Heart left ventricle (tissue), 16 donors: ENCODE measurements at regions not wholly inside any gene's neighbourhood (a gene's known extent, or its start where the extent isn't known, plus 50 kb on each side); places are given as distances from the start of the nearest gene placed in this dataset.

Experiments
- ATAC-seq, 4 donors: fragments of 200-7000 bp; cut with Tn5 transposase; one replicate each; pipeline ENCODE4 v1.9.1; 2020 to 2022; ENCODE audit warnings: moderate library complexity in 4 of 4, mild to moderate bottlenecking in 3 of 4, moderate number of reproducible peaks in 1 of 4
- DNase-seq, 5 donors: peaks; one replicate each; pipeline ENCODE4 v3.0.0-alpha.2; 2020
- H3K27ac ChIP-seq, 12 donors: fragments of 200-600 bp; sonication (generic) in 4 of 12; one replicate each; pipeline versions ENCODE4 v1.5.0 to v1.8.0; 2016 to 2022; ENCODE audit warnings: mild to moderate bottlenecking in 2 of 12
- H3K27me3 ChIP-seq, 9 donors: fragments of 200-600 bp; sonication (generic) in 2 of 9; one replicate each; pipeline versions ENCODE4 v1.5.1 to v1.8.0; 2016 to 2022; ENCODE audit warnings: mild to moderate bottlenecking in 3 of 9
- H3K36me3 ChIP-seq, 9 donors: fragments of 200-600 bp; sonication (generic) in 2 of 9; one replicate each; pipeline versions ENCODE4 v1.5.0 to v1.8.0; 2018 to 2022; ENCODE audit warnings: mild to moderate bottlenecking in 2 of 9
- H3K4me1 ChIP-seq, 12 donors: fragments of 200-600 bp; sonication (generic) in 4 of 12; one replicate each; pipeline versions ENCODE4 v1.5.0 to v1.8.0; 2016 to 2022; ENCODE audit warnings: mild to moderate bottlenecking in 3 of 12
- H3K4me3 ChIP-seq, 12 donors: fragments of 200-600 bp; sonication (generic) in 4 of 12; one replicate each; pipeline versions ENCODE4 v1.5.0 to v1.8.0; 2017 to 2022; ENCODE audit warnings: mild to moderate bottlenecking in 9 of 12, moderate library complexity in 4 of 12
- H3K9me3 ChIP-seq, 12 donors: fragments of 200-600 bp; sonication (generic) in 4 of 12; one replicate each; pipeline versions ENCODE4 v1.5.0 to v1.8.0; 2016 to 2022; ENCODE audit warnings: mild to moderate bottlenecking in 1 of 12
- POLR2A ChIP-seq, 2 donors: fragments of 450-650 bp; IDR thresholded peaks; one replicate each; pipeline ENCODE4 v1.6.1; 2017; ENCODE audit warnings: antibody characterized with exemption in 2 of 2, mild to moderate bottlenecking in 2 of 2, moderate library complexity in 2 of 2
- WGBS, 4 donors: extraction: QIAGEN DNeasy Blood & Tissue Kit in 2 of 4; methylation state at CpG; one replicate each; pipeline versions ENCODE4 v1.1.5 to v1.1.7; 2013 to 2018; 5-methylcytosine and 5-hydroxymethylcytosine counted together
- intact Hi-C, 10 donors: fragments of 100-400 bp; cut with DNase I; formaldehyde crosslinking; loops; one replicate each; pipeline versions ENCODE4 v1.11.1 to v1.14.2; 2022
- TF ChIP-seq, protein P1 (sequence below), 12 donors: fragments of 200-600 bp; sonication (generic) in 4 of 12; IDR thresholded peaks; one replicate each; pipeline versions ENCODE4 v1.5.0 to v1.8.0; 2018 to 2022; ENCODE audit warnings: antibody characterized with exemption in 12 of 12, mild to moderate bottlenecking in 5 of 12
- donor health status: ischemic (EF 13 %, LVEDD 7.1; RV severe dilation, severe dysfunction).
- donor health status: healthy with polysubstance abuse.
- donor health status: DM: no; HTN: yes; CAD: no.
- donor health status: DM: no; HTN: no; CAD: no.
- donor health status: ischemic (EF 25% LVEDD 6.9; RV normal size, moderate dysfunction).
- donor health status: ischemic (EF 25% LVEDD 5.7; RV mildly dilated, moderate dysfunction).
- donor health status: healthy.
- donor health status: DM: yes; HTN: yes; CAD: no.
- donor health status: ischemic (EF 35%, LVEDD 5.7; RV mildly dilated, moderate dysfunction).
- donor health status: nonischemic (EF 11% LVEDD 7.7; RV severe dilation, severe dysfunction).
- donor health status: DM: yes; HTN: yes; CAD: no.
- donor health status: PGD.
- donor health status: ischemic (EF 29% LVEDD 5.4; RV normal size, mild dysfunction).
- donor health status: nonischemic (EF 23%, LVEDD 6.1; RV moderate dilation, normal function).

DNA sequence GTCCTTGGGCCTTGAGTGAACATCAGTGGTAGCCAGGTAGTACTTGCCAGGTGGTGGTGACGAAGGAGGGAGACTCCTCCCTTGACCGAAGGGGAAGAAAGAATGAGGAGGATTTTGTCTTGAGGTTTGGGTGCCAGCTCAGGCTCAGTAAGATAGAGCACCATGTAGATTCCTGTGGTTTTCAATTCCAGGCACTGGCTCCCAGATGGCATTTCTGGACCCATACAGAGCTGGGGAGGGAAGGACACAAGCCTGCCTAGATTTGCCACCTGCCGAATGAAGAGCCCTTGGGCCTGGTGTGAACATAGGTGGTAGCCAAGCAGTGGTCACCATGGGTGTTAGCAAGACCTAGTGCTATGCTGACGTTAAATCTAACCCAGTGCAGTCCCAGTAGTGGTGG lies 108.8 kb upstream of the UBE2E3 start:
- DNase-seq (no peak), ATAC-seq (no peak)
- Histone ChIP-seq H3K27ac (no peak overlapping the region), H3K4me1 (no peaks in the 10 kb centered on the region), H3K36me3 (no peaks in the 10 kb centered on the region), H3K9me3 (peaks cover 0 to 7% (median 0%) of the 10 kb centered on the region in 12 donors), H3K4me3 (no peak overlapping the region), H3K27me3 (no peaks in the 10 kb centered on the region)
- WGBS, 4 donors, result 64 to 72% (median 69%) methylated on average over 4 of the region's 4 CpGs
- intact Hi-C loops, result no loop called here
- TF ChIP-seq POLR2A (IDR thresholded peaks at IDR 0.05), result no peak
- TF ChIP-seq, protein P1, sequence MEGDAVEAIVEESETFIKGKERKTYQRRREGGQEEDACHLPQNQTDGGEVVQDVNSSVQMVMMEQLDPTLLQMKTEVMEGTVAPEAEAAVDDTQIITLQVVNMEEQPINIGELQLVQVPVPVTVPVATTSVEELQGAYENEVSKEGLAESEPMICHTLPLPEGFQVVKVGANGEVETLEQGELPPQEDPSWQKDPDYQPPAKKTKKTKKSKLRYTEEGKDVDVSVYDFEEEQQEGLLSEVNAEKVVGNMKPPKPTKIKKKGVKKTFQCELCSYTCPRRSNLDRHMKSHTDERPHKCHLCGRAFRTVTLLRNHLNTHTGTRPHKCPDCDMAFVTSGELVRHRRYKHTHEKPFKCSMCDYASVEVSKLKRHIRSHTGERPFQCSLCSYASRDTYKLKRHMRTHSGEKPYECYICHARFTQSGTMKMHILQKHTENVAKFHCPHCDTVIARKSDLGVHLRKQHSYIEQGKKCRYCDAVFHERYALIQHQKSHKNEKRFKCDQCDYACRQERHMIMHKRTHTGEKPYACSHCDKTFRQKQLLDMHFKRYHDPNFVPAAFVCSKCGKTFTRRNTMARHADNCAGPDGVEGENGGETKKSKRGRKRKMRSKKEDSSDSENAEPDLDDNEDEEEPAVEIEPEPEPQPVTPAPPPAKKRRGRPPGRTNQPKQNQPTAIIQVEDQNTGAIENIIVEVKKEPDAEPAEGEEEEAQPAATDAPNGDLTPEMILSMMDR (IDR thresholded peaks at IDR 0.05), result no peak

DNA sequence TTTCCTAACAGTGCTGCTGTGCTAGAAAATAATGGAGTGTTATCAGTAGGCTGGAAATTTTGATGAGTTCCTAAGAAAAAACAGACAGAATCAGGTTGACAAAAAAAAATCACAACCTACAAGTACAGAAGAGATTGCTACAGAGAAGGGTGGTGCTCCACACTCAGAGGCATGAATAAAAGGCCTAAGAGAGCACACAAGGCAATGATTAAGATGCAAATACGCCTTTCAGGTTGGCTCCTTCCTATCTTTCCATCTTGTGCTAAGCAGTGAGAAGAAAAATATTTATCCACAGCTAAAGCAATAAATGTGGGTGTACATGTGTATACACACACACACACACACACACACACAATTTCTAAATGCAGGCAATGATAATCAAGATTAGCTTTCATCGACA lies 130.6 kb upstream of the UBE2E3 start:
- 92 to 95% (median 93%) methylated on average over 2 of the region's 2 CpGs for WGBS, 4 donors
- no peak overlapping the region for H3K4me3 ChIP-seq

DNA sequence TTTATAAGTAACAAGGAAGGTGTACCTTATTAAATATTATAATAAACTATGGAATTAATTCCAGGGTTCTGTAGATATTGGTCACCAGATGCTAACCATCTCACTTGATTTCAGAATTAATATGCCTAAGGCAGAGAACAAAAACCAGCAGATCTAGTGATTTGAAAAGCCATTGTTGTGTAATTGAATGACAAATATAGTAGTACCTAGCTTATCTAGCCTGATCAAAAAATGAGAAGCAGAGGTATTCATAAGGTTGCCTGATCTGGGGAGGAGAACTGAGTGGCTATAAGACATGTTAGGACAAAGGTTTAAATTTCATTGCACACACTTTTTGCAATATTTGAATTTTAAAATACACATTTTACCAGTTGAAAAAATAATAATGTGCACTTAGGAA lies 132.0 kb upstream of the UBE2E3 start:
- TF ChIP-seq, protein P1 (IDR thresholded peaks at IDR 0.05), result no peak
- no peak for TF ChIP-seq POLR2A (IDR thresholded peaks at IDR 0.05)
- Histone ChIP-seq H3K4me3 (no peak overlapping the region), H3K36me3 (no peaks in the 10 kb centered on the region), H3K9me3 (no peaks in the 10 kb centered on the region), H3K27me3 (peaks cover 0 to 4% (median 0%) of the 10 kb centered on the region in 9 donors), H3K27ac (no peak overlapping the region), H3K4me1 (no peaks in the 10 kb centered on the region)
- intact Hi-C loops, result no loop called here
- no peak for ATAC-seq
- no peak for DNase-seq

More for the DNA sequence above, 130.6 kb upstream of the UBE2E3 start:
- Histone ChIP-seq H3K27me3 (no peaks in the 10 kb centered on the region), H3K36me3 (no peaks in the 10 kb centered on the region), H3K27ac (no peak overlapping the region), H3K4me1 (no peaks in the 10 kb centered on the region), H3K9me3 (no peaks in the 10 kb centered on the region)
- no peak for TF ChIP-seq POLR2A (IDR thresholded peaks at IDR 0.05)
- TF ChIP-seq, protein P1 (IDR thresholded peaks at IDR 0.05), result no peak
- no peak for DNase-seq
- ATAC-seq, result no peak
- intact Hi-C loops, result no loop called here

DNA sequence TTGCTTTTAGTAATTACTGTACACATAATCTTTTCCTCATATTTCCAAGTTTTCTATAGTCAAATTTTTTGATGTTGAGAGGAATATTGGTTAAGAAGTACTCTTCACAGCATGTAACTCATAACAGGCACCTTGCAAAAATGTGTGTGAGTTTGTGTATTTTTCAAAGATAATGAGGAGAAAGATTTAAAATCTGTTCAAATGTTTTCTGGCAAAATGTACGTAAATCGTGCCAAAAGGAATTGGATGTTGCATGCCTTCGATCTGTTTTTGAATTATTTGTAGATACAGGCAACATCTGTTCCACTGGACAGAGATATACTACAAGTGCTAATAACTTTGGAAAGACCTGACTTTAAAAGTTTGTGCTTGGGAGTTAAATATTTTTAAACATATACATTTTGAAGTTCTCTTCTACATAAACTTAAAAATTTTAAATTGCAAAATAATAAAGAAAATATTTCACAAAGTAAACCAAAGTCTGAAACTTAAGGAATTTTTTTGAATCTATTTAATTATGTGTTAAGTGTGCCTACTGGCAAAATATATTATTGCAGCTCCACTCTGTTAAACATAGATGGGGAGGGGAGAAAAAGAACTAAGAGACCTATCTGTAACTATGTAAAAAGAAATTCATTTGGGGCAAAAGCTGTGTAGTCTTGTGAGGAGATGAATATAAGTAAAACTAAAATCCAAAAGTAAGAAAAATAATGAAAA lies 133.5 kb upstream of the UBE2E3 start:
- H3K27me3 ChIP-seq, result peaks cover 0 to 4% (median 0%) of the 10 kb centered on the region in 9 donors
- DNase-seq, result no peak
- intact Hi-C loops, result no loop called here
- no peak for ATAC-seq
- no peaks in the 10 kb centered on the region for H3K4me1 ChIP-seq
- H3K27ac ChIP-seq, result no peak overlapping the region
- H3K4me3 ChIP-seq, result no peak overlapping the region
- WGBS, 4 donors, result 63 to 67% (median 66%) methylated on average over 3 of the region's 3 CpGs
- TF ChIP-seq, protein P1 (IDR thresholded peaks at IDR 0.05), result peak in 2 of 12 donors; percentile 27 to 28
- TF ChIP-seq POLR2A (IDR thresholded peaks at IDR 0.05), result no peak
- no peaks in the 10 kb centered on the region for H3K36me3 ChIP-seq
- H3K9me3 ChIP-seq, result no peaks in the 10 kb centered on the region
